Gastrocnemius medialis (tissue), 4 donors: ENCODE measurements at regions not wholly inside any gene's neighbourhood (a gene's known extent, or its start where the extent isn't known, plus 50 kb on each side); places are given as distances from the start of the nearest gene placed in this dataset.

Experiments
- POLR2A ChIP-seq, 2 donors: fragments of 450-650 bp; IDR thresholded peaks; one replicate each; pipeline ENCODE4 v1.6.1; 2017; ENCODE audit warnings: antibody characterized with exemption in 2 of 2, mild to moderate bottlenecking in 2 of 2, moderate library complexity in 2 of 2
- TF ChIP-seq, protein P1 (sequence below), 5 experiments: fragments of 450-650 bp in 3 of 5; fragments of 200-600 bp in 2 of 5; sonication (generic) in 2 of 5; IDR thresholded peaks in 4 of 5; conservative IDR thresholded peaks in 1 of 5; 1 replicate in 4 of 5; 2 replicates in 1 of 5; pipeline ENCODE4 v1.5.1; 2016 to 2019; ENCODE audit warnings: antibody characterized with exemption in 5 of 5, mild to moderate bottlenecking in 3 of 5, moderate library complexity in 3 of 5

DNA sequence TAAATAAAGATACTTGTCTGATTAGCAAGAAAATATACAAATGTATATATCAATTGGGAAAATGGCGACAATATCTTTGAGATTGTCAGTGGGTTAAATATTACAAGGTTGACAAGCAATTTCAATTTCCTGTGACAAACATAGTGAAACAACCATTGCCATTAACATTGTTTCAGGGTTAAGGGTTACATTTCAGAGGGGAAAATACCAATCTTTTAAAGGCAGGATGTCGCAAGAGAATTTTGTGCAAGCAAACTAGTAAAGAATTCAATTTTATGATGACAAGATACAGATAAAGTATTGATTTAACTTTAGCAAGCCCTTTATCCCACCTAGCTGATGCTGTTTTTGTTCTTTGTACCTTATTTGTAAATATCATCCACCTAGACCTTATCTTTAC lies 305.8 kb upstream of the GRIA3 start:
- TF ChIP-seq, protein P1, sequence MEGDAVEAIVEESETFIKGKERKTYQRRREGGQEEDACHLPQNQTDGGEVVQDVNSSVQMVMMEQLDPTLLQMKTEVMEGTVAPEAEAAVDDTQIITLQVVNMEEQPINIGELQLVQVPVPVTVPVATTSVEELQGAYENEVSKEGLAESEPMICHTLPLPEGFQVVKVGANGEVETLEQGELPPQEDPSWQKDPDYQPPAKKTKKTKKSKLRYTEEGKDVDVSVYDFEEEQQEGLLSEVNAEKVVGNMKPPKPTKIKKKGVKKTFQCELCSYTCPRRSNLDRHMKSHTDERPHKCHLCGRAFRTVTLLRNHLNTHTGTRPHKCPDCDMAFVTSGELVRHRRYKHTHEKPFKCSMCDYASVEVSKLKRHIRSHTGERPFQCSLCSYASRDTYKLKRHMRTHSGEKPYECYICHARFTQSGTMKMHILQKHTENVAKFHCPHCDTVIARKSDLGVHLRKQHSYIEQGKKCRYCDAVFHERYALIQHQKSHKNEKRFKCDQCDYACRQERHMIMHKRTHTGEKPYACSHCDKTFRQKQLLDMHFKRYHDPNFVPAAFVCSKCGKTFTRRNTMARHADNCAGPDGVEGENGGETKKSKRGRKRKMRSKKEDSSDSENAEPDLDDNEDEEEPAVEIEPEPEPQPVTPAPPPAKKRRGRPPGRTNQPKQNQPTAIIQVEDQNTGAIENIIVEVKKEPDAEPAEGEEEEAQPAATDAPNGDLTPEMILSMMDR (IDR thresholded peaks at IDR 0.05 in 4 of 5, conservative IDR thresholded peaks at IDR 0.05 in 1 of 5), result no peak
- TF ChIP-seq POLR2A (IDR thresholded peaks at IDR 0.05), result no peak
